ENCODE measurements at regions not wholly inside any gene's neighbourhood (a gene's known extent, or its start where the extent isn't known, plus 50 kb on each side); places are given as distances from the start of the nearest gene placed in this dataset.
"Not testable (repeated sequence)": the region's sequence is repeated elsewhere in the genome, so short reads cannot be mapped to it uniquely, and the experiment has no call there.

DNA sequence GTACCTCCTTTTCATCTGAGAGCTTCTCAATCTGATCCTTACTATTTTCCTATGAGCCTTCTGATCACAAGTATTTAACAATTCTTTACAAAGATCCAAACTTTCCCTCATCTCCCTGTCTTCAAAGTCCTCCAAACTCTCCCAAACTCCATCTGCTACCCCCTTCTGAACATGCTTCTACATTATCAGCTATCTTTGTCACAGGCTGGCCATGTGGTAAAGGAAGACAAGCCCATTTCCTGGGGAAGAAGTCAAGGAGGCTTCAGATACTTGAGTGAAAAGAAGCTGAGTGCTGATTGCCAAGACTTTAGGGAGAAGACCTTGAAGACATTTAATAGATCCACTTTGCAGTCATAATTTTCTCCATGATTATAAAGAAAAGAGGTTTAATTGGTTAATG lies 231.4 kb downstream of the CWH43 start:
- Histone ChIP-seq H3K27me3 (ENCODE audit: control insufficient read depth in 1 of 2, insufficient read depth in 2 of 2, low read length in 2 of 2) (no peaks in the 10 kb centered on the region), H3K9ac (ENCODE audit: low read length) (no peak overlapping the region), H3K9me3 (ENCODE audit: low read length) (no peaks in the 10 kb centered on the region), H3K4me1 (ENCODE audit: insufficient read depth, low read length) (no peaks in the 10 kb centered on the region), H3K36me3 (ENCODE audit: insufficient read depth, low read length) (no peaks in the 10 kb centered on the region), H3K27ac (ENCODE audit: low read depth, low read length) (no peak overlapping the region), H3K4me3 (ENCODE audit: low read depth in 1 of 2, low read length in 2 of 2) (no peak overlapping the region)

DNA sequence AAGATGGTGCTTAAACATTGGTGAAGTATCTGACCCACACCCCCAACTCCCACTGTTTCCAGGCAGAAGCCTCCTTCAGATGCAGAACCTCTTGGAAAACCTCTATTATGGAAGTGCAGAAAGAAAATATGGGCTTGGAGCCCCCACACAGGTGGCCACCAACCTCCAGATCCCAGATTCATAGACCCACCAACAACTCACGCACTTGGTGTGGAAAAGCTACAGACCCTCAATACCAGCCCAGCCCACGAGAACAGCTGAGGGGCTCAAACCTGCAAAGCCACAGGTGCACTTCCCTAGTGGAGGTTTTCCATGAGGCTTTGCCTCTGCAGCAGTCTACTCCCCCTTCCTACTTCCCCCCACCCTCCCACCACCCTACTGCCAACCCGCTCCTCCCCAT lies 232.0 kb downstream of the CWH43 start:
- not testable (repeated sequence) for H3K27ac ChIP-seq (ENCODE audit: low read depth, low read length); H3K27me3 ChIP-seq (ENCODE audit: control insufficient read depth in 1 of 2, insufficient read depth in 2 of 2, low read length in 2 of 2); H3K4me1 ChIP-seq (ENCODE audit: insufficient read depth, low read length); H3K36me3 ChIP-seq (ENCODE audit: insufficient read depth, low read length); H3K9me3 ChIP-seq (ENCODE audit: low read length); H3K4me3 ChIP-seq (ENCODE audit: low read depth in 1 of 2, low read length in 2 of 2); H3K9ac ChIP-seq (ENCODE audit: low read length)

GRCh38 chr4:49218931-49219330 lies 232.9 kb downstream of the CWH43 start:
- not testable (repeated sequence) for H3K4me1 ChIP-seq (ENCODE audit: insufficient read depth, low read length); H3K27ac ChIP-seq (ENCODE audit: low read depth, low read length); H3K4me3 ChIP-seq (ENCODE audit: low read depth in 1 of 2, low read length in 2 of 2); H3K9ac ChIP-seq (ENCODE audit: low read length); H3K27me3 ChIP-seq (ENCODE audit: control insufficient read depth in 1 of 2, insufficient read depth in 2 of 2, low read length in 2 of 2); H3K36me3 ChIP-seq (ENCODE audit: insufficient read depth, low read length); H3K9me3 ChIP-seq (ENCODE audit: low read length)

DNA sequence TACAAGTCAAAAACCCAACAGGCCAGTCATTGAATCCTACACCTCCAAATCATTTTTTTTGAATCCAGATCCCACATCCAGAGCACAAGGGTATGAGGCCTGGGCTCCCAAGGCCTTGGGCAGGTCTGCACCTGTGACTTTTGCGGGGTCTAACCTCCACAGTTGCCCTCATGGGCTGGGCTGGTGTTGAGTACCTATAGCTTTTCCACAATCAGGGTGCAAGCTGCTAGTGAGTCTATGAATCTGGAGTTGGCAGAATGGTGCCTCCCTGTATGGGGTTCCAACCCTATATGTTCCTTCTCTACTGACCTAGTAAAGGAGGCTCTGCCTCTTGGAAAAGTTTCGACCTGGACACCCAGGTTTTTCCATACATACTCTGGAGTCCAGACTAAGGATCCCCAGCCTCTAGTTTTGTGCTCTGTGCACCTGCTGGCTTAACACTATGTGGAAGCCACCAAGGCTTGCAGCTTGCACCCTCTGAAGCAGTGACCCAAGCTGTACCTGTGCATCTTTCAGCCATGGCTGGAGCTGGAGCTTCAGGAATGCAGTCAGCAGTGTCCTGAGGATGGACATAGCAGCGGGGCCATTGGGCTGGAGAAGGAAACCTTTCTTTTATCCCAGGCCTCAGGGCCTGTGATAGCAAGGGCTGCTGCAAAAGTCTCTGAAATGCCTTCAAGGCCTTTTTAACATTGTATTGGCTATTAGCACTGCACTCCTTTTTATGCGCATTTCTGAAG lies 233.6 kb downstream of the CWH43 start:
- H3K4me3 ChIP-seq (ENCODE audit: low read depth in 1 of 2, low read length in 2 of 2); H3K9ac ChIP-seq (ENCODE audit: low read length); H3K4me1 ChIP-seq (ENCODE audit: insufficient read depth, low read length); H3K27ac ChIP-seq (ENCODE audit: low read depth, low read length); H3K9me3 ChIP-seq (ENCODE audit: low read length); H3K27me3 ChIP-seq (ENCODE audit: control insufficient read depth in 1 of 2, insufficient read depth in 2 of 2, low read length in 2 of 2); H3K36me3 ChIP-seq (ENCODE audit: insufficient read depth, low read length): not testable (repeated sequence)

- Histone ChIP-seq H3K9ac (ENCODE audit: low read length) (no peak overlapping the region), H3K4me3 (ENCODE audit: low read depth in 1 of 2, low read length in 2 of 2) (no peak overlapping the region), H3K36me3 (ENCODE audit: insufficient read depth, low read length) (no peaks in the 10 kb centered on the region), H3K4me1 (ENCODE audit: insufficient read depth, low read length) (no peaks in the 10 kb centered on the region), H3K27ac (ENCODE audit: low read depth, low read length) (no peak overlapping the region), H3K9me3 (ENCODE audit: low read length) (no peaks in the 10 kb centered on the region), H3K27me3 (ENCODE audit: control insufficient read depth in 1 of 2, insufficient read depth in 2 of 2, low read length in 2 of 2) (no peaks in the 10 kb centered on the region)
Measured at GRCh38 chr4:49221209-49221608, 235.1 kb downstream of the CWH43 start.

DNA sequence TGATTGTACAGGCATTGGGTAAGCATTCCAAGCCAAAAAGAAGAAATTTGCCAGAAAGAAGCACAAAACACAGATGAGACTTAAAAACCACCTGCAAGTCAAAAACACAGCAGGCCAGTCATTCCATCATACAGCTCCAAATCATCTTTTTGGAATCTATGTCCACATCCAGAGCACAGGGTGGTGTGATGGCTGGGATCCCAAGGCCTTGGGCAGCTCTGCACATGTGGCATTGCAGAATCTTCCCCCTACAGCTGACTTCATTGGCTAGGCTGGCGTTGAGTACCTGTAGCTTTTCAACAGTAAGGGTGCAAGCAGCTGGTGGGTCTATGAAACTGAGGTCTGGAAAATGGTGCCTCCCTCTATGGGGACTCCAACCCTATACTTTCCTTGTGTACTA lies 236.7 kb downstream of the CWH43 start:
- not testable (repeated sequence) for H3K36me3 ChIP-seq (ENCODE audit: insufficient read depth, low read length); H3K4me1 ChIP-seq (ENCODE audit: insufficient read depth, low read length); H3K27me3 ChIP-seq (ENCODE audit: control insufficient read depth in 1 of 2, insufficient read depth in 2 of 2, low read length in 2 of 2); H3K4me3 ChIP-seq (ENCODE audit: low read depth in 1 of 2, low read length in 2 of 2); H3K9me3 ChIP-seq (ENCODE audit: low read length); H3K27ac ChIP-seq (ENCODE audit: low read depth, low read length); H3K9ac ChIP-seq (ENCODE audit: low read length)

DNA sequence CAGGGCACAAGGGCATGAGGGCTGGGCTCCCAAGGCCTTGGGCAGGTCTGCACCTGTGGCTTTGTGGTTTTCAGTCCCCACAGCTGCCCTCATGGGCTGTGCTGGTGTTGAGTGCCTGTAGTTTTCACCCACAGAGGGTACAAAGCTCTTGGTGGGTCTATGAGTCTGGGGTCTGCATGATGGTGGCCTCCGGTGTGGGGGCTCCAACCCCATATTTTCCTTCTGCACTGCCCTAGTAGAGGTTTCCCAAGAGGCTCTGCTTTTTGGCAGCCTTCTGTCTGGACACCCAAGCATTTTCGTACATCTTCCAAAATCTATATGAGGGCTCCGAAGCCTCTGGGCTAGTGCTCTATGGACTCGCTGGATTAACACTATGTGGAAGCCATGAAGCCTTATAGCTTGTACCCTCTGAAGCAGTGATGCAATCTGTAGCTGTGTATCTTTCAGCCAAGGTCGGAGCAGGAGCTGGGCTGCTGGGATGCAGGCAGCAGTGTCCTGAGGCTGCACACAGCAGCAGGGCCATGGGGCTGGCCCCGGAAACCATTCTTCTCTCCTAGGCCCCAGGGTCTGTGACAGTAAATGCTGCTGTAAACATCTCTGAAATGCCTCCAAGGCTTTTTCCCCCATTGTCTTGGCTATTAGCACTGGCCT lies 240.3 kb downstream of the CWH43 start:
- H3K4me1 ChIP-seq (ENCODE audit: insufficient read depth, low read length); H3K9me3 ChIP-seq (ENCODE audit: low read length); H3K27ac ChIP-seq (ENCODE audit: low read depth, low read length); H3K27me3 ChIP-seq (ENCODE audit: control insufficient read depth in 1 of 2, insufficient read depth in 2 of 2, low read length in 2 of 2); H3K36me3 ChIP-seq (ENCODE audit: insufficient read depth, low read length); H3K4me3 ChIP-seq (ENCODE audit: low read depth in 1 of 2, low read length in 2 of 2); H3K9ac ChIP-seq (ENCODE audit: low read length): not testable (repeated sequence)

DNA sequence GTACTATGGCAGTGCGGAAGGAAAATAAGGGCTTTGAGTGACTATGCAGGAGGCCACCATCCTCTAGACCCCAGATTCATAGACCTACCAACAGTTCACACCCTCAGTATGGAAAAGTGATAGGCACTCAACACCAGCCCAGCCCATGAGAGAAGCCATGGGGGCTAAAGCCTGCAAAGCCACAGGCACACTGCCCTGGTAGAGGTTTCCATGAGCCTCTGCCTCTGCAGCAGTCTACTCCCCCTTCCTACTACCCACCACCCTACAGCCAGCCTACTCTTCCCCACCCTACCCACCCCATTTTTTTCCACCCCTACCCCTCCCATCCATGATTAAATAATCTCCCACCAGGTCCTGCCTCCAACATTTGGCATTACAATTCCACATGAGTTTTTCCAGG lies 241.9 kb downstream of the CWH43 start:
- not testable (repeated sequence) for H3K36me3 ChIP-seq (ENCODE audit: insufficient read depth, low read length); H3K9ac ChIP-seq (ENCODE audit: low read length); H3K4me3 ChIP-seq (ENCODE audit: low read depth in 1 of 2, low read length in 2 of 2); H3K9me3 ChIP-seq (ENCODE audit: low read length); H3K27ac ChIP-seq (ENCODE audit: low read depth, low read length); H3K27me3 ChIP-seq (ENCODE audit: control insufficient read depth in 1 of 2, insufficient read depth in 2 of 2, low read length in 2 of 2); H3K4me1 ChIP-seq (ENCODE audit: insufficient read depth, low read length)

- H3K9me3 ChIP-seq (ENCODE audit: low read length); H3K27ac ChIP-seq (ENCODE audit: low read depth, low read length); H3K4me1 ChIP-seq (ENCODE audit: insufficient read depth, low read length); H3K9ac ChIP-seq (ENCODE audit: low read length); H3K4me3 ChIP-seq (ENCODE audit: low read depth in 1 of 2, low read length in 2 of 2); H3K36me3 ChIP-seq (ENCODE audit: insufficient read depth, low read length); H3K27me3 ChIP-seq (ENCODE audit: control insufficient read depth in 1 of 2, insufficient read depth in 2 of 2, low read length in 2 of 2): not testable (repeated sequence)
Measured at GRCh38 chr4:49229243-49229642, 243.2 kb downstream of the CWH43 start.

GRCh38 chr4:49229713-49230112 lies 243.6 kb downstream of the CWH43 start:
- H3K4me3 ChIP-seq (ENCODE audit: low read depth in 1 of 2, low read length in 2 of 2); H3K9ac ChIP-seq (ENCODE audit: low read length); H3K27ac ChIP-seq (ENCODE audit: low read depth, low read length); H3K4me1 ChIP-seq (ENCODE audit: insufficient read depth, low read length); H3K36me3 ChIP-seq (ENCODE audit: insufficient read depth, low read length); H3K9me3 ChIP-seq (ENCODE audit: low read length); H3K27me3 ChIP-seq (ENCODE audit: control insufficient read depth in 1 of 2, insufficient read depth in 2 of 2, low read length in 2 of 2): not testable (repeated sequence)

DNA sequence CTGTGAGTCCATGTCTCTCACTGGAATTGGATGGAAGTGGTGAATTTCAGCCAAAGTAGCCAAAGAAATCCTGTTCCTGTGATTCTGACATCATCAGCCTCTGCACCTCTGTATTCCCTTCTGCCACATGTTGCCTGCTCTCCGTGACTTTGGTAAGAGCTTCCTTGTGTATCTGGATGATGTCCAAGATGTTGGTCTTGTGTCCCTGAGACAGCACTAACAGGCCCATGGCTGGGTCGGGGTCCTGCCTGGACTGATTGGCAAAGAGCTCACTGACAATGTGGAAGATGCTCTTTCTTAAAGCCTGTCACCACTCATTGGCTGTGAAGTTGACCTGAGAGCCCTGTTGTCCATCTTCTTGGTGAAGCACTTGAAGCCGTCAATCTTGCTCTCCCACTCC lies 247.3 kb downstream of the CWH43 start:
- not testable (repeated sequence) for H3K4me3 ChIP-seq (ENCODE audit: low read depth in 1 of 2, low read length in 2 of 2)

GRCh38 chr4:49233749-49234148 lies 247.7 kb downstream of the CWH43 start:
- not testable (repeated sequence) for H3K4me1 ChIP-seq (ENCODE audit: insufficient read depth, low read length); H3K9me3 ChIP-seq (ENCODE audit: low read length); H3K9ac ChIP-seq (ENCODE audit: low read length); H3K4me3 ChIP-seq (ENCODE audit: low read depth in 1 of 2, low read length in 2 of 2); H3K36me3 ChIP-seq (ENCODE audit: insufficient read depth, low read length); H3K27ac ChIP-seq (ENCODE audit: low read depth, low read length); H3K27me3 ChIP-seq (ENCODE audit: control insufficient read depth in 1 of 2, insufficient read depth in 2 of 2, low read length in 2 of 2)

More for the DNA sequence above, 247.3 kb downstream of the CWH43 start:
- H3K27me3 ChIP-seq (ENCODE audit: control insufficient read depth in 1 of 2, insufficient read depth in 2 of 2, low read length in 2 of 2); H3K9ac ChIP-seq (ENCODE audit: low read length); H3K36me3 ChIP-seq (ENCODE audit: insufficient read depth, low read length); H3K27ac ChIP-seq (ENCODE audit: low read depth, low read length); H3K4me1 ChIP-seq (ENCODE audit: insufficient read depth, low read length); H3K9me3 ChIP-seq (ENCODE audit: low read length): not testable (repeated sequence)
